GM12891 (cell line): ENCODE measurements at regions not wholly inside any gene's neighbourhood (a gene's known extent, or its start where the extent isn't known, plus 50 kb on each side); places are given as distances from the start of the nearest gene placed in this dataset.
A peak's percentile ranks its signal among the peaks of the same experiment; 100 is the strongest.

Experiments
- DNase-seq: peaks from one replicate; pipeline ENCODE4 v3.0.0; 2011; ENCODE audit warnings: low spot score; ENCODE audit not compliant: insufficient read length
- FAIRE-seq: peaks from 2 replicates; lab custom pipeline; 2011; peaks lifted over from hg19 to GRCh38; lab: Jason Lieb, UNC
- PAX5 ChIP-seq: IDR thresholded peaks from 2 replicates; pipeline ENCODE4 v1.6.1; 2011; ENCODE audit warnings: low read length, moderate library complexity, mild to moderate bottlenecking; ENCODE audit not compliant: insufficient read depth, severe bottlenecking
- POLR2A ChIP-seq: IDR thresholded peaks from 2 replicates; pipeline ENCODE4 v1.6.1; 2011; ENCODE audit warnings: low read depth, low read length, control low read depth
- POLR2AphosphoS5 ChIP-seq: IDR thresholded peaks from 2 replicates; pipeline ENCODE4 v1.6.1; 2011; ENCODE audit warnings: low read depth, low read length, control low read depth
- POU2F2 ChIP-seq: IDR thresholded peaks from 2 replicates; pipeline ENCODE4 v1.6.1; 2011; ENCODE audit warnings: low read depth, mild to moderate bottlenecking, control low read depth, low read length, moderate library complexity
- SPI1 ChIP-seq: IDR thresholded peaks from 2 replicates; pipeline ENCODE4 v1.6.1; 2011; ENCODE audit warnings: low read depth, low read length, control low read depth
- TAF1 ChIP-seq: IDR thresholded peaks from 2 replicates; pipeline ENCODE4 v1.6.1; 2011; ENCODE audit warnings: low read depth, low read length, control low read depth

DNA sequence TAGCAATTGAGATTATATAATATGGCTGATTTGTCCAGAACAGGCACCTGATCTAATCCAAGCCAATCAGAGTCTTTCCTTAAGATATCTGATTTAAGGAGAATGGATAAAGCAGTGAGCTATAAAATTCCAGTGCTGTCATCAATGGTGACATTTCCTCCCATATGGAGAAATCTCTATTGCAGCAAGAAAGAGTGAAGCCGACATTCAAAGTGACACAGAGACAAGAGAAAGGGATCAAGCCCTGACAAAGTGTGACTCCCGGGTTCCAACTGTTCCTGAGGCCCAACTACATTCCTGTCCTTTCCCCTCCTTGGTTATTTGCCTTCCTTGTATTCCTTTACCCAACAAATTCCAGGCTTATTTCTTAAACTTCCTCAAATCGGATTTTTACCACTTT is 430.0 kb upstream of the SOX5 start:
- FAIRE-seq (no peak), DNase-seq (no peak)
- TF ChIP-seq POLR2AphosphoS5, result no peak
- TF ChIP-seq POLR2A, result no peak
- TF ChIP-seq POU2F2, result no peak
- TF ChIP-seq SPI1, result no peak
- no peak for TF ChIP-seq TAF1
- no peak for TF ChIP-seq PAX5

GRCh38 chr12:24378548-24379407 is 429.3 kb upstream of the SOX5 start:
- TF ChIP-seq POLR2A (no peak), TAF1 (no peak), POLR2AphosphoS5 (no peak), SPI1 (no peak), POU2F2 (no peak), PAX5 (no peak)
- DNase-seq, result no peak
- peak; percentile 75 for FAIRE-seq

DNA sequence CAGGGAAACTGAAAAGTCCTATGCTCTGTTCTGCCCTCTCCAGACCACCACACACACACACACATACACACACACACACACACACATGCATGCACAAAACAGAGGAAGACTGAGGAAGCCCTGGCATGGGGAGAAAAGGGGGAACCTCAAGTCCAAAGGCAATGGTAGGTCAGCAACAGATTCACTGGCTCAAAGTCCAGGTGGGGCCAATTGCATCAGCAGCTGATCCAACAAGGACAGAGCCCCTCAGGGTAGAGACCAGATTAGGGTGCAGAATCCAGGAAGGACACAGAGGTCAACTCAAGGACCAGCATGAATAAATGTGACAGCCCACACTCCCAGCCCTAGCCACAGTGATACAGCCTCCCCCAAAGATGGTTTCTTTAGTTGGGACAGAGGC is 425.0 kb upstream of the SOX5 start:
- FAIRE-seq (no peak), DNase-seq (no peak)

DNA sequence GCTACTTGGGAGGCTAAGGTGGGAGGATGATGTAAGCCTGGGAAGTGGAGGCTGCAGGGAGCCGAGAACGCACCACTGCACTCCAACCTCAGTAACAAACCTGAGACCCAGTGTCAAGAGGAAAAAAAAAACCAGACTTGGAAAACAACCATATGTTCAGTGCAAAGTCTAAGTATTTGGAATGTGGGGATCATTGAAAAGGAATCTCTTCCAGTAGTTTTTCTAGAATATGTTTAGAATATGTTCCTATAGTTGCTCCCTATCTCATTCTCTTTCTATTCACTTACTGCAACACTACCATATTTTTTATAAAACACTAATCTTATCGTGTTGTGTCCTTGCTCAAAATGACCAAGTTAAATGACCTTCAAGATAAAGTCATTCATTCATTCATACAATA is 423.5 kb upstream of the SOX5 start:
- TF ChIP-seq POLR2A (no peak), POU2F2 (no peak), TAF1 (no peak), PAX5 (no peak), SPI1 (no peak), POLR2AphosphoS5 (no peak)
- DNase-seq, result no peak
- no peak for FAIRE-seq

More for the DNA sequence above, 425.0 kb upstream of the SOX5 start:
- no peak for TF ChIP-seq SPI1

DNA sequence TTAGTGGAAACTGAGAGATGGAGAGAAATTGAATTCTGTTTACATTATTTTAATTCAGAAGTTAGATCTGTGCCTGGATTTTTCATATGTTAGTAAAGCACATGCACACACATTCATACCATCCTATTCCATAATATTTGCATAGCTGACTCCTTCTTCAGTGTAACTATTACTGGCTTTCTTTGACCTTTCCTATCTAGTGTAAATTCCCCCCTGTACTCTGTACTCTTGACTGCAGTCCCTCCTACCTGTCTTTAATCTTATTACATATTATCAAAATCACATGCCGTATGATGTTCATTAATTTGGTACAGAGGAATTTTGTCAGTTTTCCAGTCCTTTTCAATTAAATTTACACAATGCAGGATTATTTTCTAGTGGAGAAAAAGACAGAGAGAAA is 417.0 kb upstream of the SOX5 start:
- DNase-seq, result no peak
- FAIRE-seq, result no peak
- TF ChIP-seq POLR2A, result no peak
- TF ChIP-seq POLR2AphosphoS5, result no peak
- TF ChIP-seq TAF1, result no peak
- TF ChIP-seq POU2F2, result no peak
- no peak for TF ChIP-seq SPI1
- TF ChIP-seq PAX5, result no peak

- DNase-seq, result no peak
- no peak for FAIRE-seq
- TF ChIP-seq SPI1 (no peak), PAX5 (no peak), POU2F2 (no peak), TAF1 (no peak), POLR2A (no peak), POLR2AphosphoS5 (no peak)
Observed at GRCh38 chr12:24364921-24365320, 415.5 kb upstream of the SOX5 start.

- FAIRE-seq (no peak), DNase-seq (no peak)
- TF ChIP-seq SPI1 (no peak), POLR2AphosphoS5 (no peak), PAX5 (no peak), POLR2A (no peak), TAF1 (no peak), POU2F2 (no peak)
Observed at GRCh38 chr12:24363177-24363754, 413.8 kb upstream of the SOX5 start.

- no peak for DNase-seq
Observed at GRCh38 chr12:24361877-24362580, 412.6 kb upstream of the SOX5 start.

DNA sequence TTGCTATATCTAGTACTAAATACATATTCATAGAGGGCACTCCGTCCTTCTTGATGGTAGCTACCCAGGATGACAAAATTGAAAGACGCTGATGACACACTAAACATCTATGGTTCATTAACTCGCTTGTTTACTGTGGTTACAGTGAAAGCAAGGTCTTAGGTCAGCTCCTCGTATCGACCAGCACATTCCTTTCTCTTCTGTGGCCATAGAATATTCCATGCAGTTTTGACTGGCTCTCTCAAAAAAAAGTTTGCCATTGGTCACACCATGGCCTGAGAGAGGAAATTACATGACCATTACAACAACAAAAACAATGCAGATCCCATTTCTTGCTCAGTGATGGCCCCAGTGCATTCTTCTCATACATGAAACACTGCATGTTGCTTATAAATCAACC is 411.4 kb upstream of the SOX5 start:
- FAIRE-seq (peak; percentile 13), DNase-seq (no peak)
- no peak for TF ChIP-seq TAF1
- TF ChIP-seq POLR2A, result no peak
- TF ChIP-seq POU2F2, result no peak
- no peak for TF ChIP-seq POLR2AphosphoS5
- no peak for TF ChIP-seq SPI1
- no peak for TF ChIP-seq PAX5

More at GRCh38 chr12:24361877-24362580, 412.6 kb upstream of the SOX5 start:
- no peak for TF ChIP-seq POLR2A
- TF ChIP-seq POLR2AphosphoS5, result no peak
- FAIRE-seq, result no peak

GRCh38 chr12:24360461-24360860 is 411.0 kb upstream of the SOX5 start:
- TF ChIP-seq POLR2A (no peak), POLR2AphosphoS5 (no peak), PAX5 (no peak), TAF1 (no peak), SPI1 (no peak), POU2F2 (no peak)
- FAIRE-seq (no peak), DNase-seq (no peak)
